Osteoblast (primary cell): ENCODE measurements at regions not wholly inside any gene's neighbourhood (a gene's known extent, or its start where the extent isn't known, plus 50 kb on each side); places are given as distances from the start of the nearest gene placed in this dataset.
A peak's percentile ranks its signal among the peaks of the same experiment; 100 is the strongest.

Source experiments
- DNase-seq: peaks from one replicate; pipeline ENCODE4 v3.0.0; 2011; ENCODE audit warnings: low spot score, mixed read lengths; ENCODE audit not compliant: insufficient read length; ENCODE audit errors: missing footprints
- H2AFZ ChIP-seq: 2 replicates; pipeline ENCODE4 v1.6.0; 2011; ENCODE audit warnings: mild to moderate bottlenecking, low read length
- H3K27ac ChIP-seq: 2 replicates; pipeline ENCODE4 v1.5.1; 2011; ENCODE audit warnings: mild to moderate bottlenecking, low read depth, low read length, moderate library complexity
- H3K27me3 ChIP-seq: 2 replicates; pipeline ENCODE4 v1.6.0; 2012; ENCODE audit warnings: mild to moderate bottlenecking, control low read depth, inconsistent platforms, low read length, moderate library complexity; ENCODE audit not compliant: insufficient read depth
- H3K36me3 ChIP-seq: 2 replicates; pipeline ENCODE4 v1.5.1; 2011; ENCODE audit warnings: mild to moderate bottlenecking, low read length, control low read depth, moderate library complexity; ENCODE audit not compliant: insufficient read depth
- H3K4me1 ChIP-seq: 2 replicates; pipeline ENCODE4 v1.5.1; 2011; ENCODE audit warnings: mild to moderate bottlenecking, low read length, control low read depth, moderate library complexity; ENCODE audit not compliant: insufficient read depth
- H3K4me2 ChIP-seq: 2 replicates; pipeline ENCODE4 v1.6.0; 2011; ENCODE audit warnings: mild to moderate bottlenecking, low read length; ENCODE audit not compliant: insufficient read depth
- H3K4me3 ChIP-seq: fragments of 200-600 bp; sonication (generic); 3 replicates; pipeline ENCODE4 v1.5.1; 2012; ENCODE audit warnings: mild to moderate bottlenecking, low read length, inconsistent platforms; ENCODE audit not compliant: insufficient read depth
- H3K79me2 ChIP-seq: 2 replicates; pipeline ENCODE4 v1.6.0; 2012; ENCODE audit warnings: mild to moderate bottlenecking, low read length, control low read depth, inconsistent platforms; ENCODE audit not compliant: insufficient read depth
- H3K9me3 ChIP-seq: 2 replicates; pipeline ENCODE4 v1.5.1; 2011; ENCODE audit warnings: low read depth, low read length, control low read depth
- H4K20me1 ChIP-seq: 2 replicates; pipeline ENCODE4 v1.6.0; 2012; ENCODE audit warnings: mild to moderate bottlenecking, low read length, control low read depth; ENCODE audit not compliant: insufficient read depth
- CTCF ChIP-seq: IDR thresholded peaks from 2 replicates; pipeline ENCODE4 v1.5.1; 2011; ENCODE audit warnings: mild to moderate bottlenecking, low read depth, low read length, moderate library complexity; ENCODE audit errors: extremely low read depth

- no peak overlapping the region for H3K4me2 ChIP-seq
- H3K36me3 ChIP-seq = no peaks in the 10 kb centered on the region
- H3K79me2 ChIP-seq = no peaks in the 10 kb centered on the region
- no peaks in the 10 kb centered on the region for H3K9me3 ChIP-seq
- H3K27ac ChIP-seq = no peak overlapping the region
- H2AFZ ChIP-seq = no peak overlapping the region
- TF ChIP-seq CTCF = no peak
- H3K4me3 ChIP-seq = no peak overlapping the region
- no peak for DNase-seq
- H4K20me1 ChIP-seq = no peaks in the 10 kb centered on the region
- H3K27me3 ChIP-seq = no peaks in the 10 kb centered on the region
- H3K4me1 ChIP-seq = peaks cover 7% of the 10 kb centered on the region
These were observed 62.0 kb upstream of the SLC28A3 start for GRCh38 chr9:84402517-84402916.

GRCh38 chr9:84403288-84403687 is 62.7 kb upstream of the SLC28A3 start:
- Histone ChIP-seq H3K4me3 (no peak overlapping the region), H2AFZ (no peak overlapping the region), H3K27me3 (no peaks in the 10 kb centered on the region), H3K4me1 (no peaks in the 10 kb centered on the region), H3K36me3 (no peaks in the 10 kb centered on the region), H3K27ac (no peak overlapping the region), H3K9me3 (no peaks in the 10 kb centered on the region), H4K20me1 (no peaks in the 10 kb centered on the region), H3K79me2 (no peaks in the 10 kb centered on the region), H3K4me2 (no peak overlapping the region)
- DNase-seq = no peak
- no peak for TF ChIP-seq CTCF

- H3K4me3 ChIP-seq = no peak overlapping the region
These were observed 63.6 kb upstream of the SLC28A3 start for GRCh38 chr9:84404095-84404686.

GRCh38 chr9:84405667-84406066 is 65.1 kb upstream of the SLC28A3 start:
- no peak overlapping the region for H3K4me3 ChIP-seq
- H3K4me1 ChIP-seq = no peaks in the 10 kb centered on the region
- no peaks in the 10 kb centered on the region for H3K27me3 ChIP-seq
- TF ChIP-seq CTCF = no peak
- no peaks in the 10 kb centered on the region for H4K20me1 ChIP-seq
- H3K9me3 ChIP-seq = no peaks in the 10 kb centered on the region
- H3K4me2 ChIP-seq = no peak overlapping the region
- H3K79me2 ChIP-seq = no peaks in the 10 kb centered on the region
- DNase-seq = peak; percentile 50
- H3K36me3 ChIP-seq = no peaks in the 10 kb centered on the region
- no peak overlapping the region for H3K27ac ChIP-seq
- H2AFZ ChIP-seq = no peak overlapping the region

More at GRCh38 chr9:84404095-84404686, 63.6 kb upstream of the SLC28A3 start:
- Histone ChIP-seq H4K20me1 (no peaks in the 10 kb centered on the region), H3K36me3 (no peaks in the 10 kb centered on the region), H3K4me1 (no peaks in the 10 kb centered on the region), H3K27ac (no peak overlapping the region), H3K9me3 (no peaks in the 10 kb centered on the region), H3K79me2 (no peaks in the 10 kb centered on the region), H3K4me2 (no peak overlapping the region), H2AFZ (no peak overlapping the region), H3K27me3 (no peaks in the 10 kb centered on the region)
- peak; percentile 88 for DNase-seq
- TF ChIP-seq CTCF = peak; percentile 65
